Smooth muscle cell (in vitro differentiated cells): ENCODE measurements at regions not wholly inside any gene's neighbourhood (a gene's known extent, or its start where the extent isn't known, plus 50 kb on each side); places are given as distances from the start of the nearest gene placed in this dataset.

Experiments
- DNase-seq: peaks from one replicate; lab custom pipeline; 2025; ENCODE audit not compliant: unreplicated experiment; lab: John Stamatoyannopoulos, UW
- H2AFZ ChIP-seq: fragments of 200-600 bp; sonication (generic); 2 replicates; pipeline ENCODE4 v1.6.0; 2016; ENCODE audit warnings: antibody characterized with exemption, low read depth, mild to moderate bottlenecking
- H3F3A ChIP-seq: fragments of 200-600 bp; sonication (generic); 2 replicates; pipeline ENCODE4 v1.6.0; 2017; ENCODE audit warnings: antibody characterized with exemption, low read depth
- H3K27ac ChIP-seq: fragments of 200-600 bp; sonication (generic); 2 replicates; pipeline ENCODE4 v1.5.1; 2016; ENCODE audit warnings: low read depth, mild to moderate bottlenecking
- H3K27me3 ChIP-seq: fragments of 200-600 bp; sonication (generic); 2 replicates; pipeline ENCODE4 v1.6.1; 2016; ENCODE audit warnings: low read depth, mild to moderate bottlenecking
- H3K36me3 ChIP-seq: fragments of 200-600 bp; sonication (generic); 2 replicates; pipeline ENCODE4 v1.5.1; 2016; ENCODE audit warnings: low read depth
- H3K4me1 ChIP-seq: fragments of 200-600 bp; sonication (generic); 2 replicates; pipeline ENCODE4 v1.5.1; 2016; ENCODE audit warnings: low read depth
- H3K4me2 ChIP-seq: fragments of 200-600 bp; sonication (generic); 2 replicates; pipeline ENCODE4 v1.6.0; 2016; ENCODE audit warnings: mild to moderate bottlenecking
- H3K4me3 ChIP-seq: fragments of 200-600 bp; sonication (generic); 2 replicates; pipeline ENCODE4 v1.5.1; 2016; ENCODE audit warnings: mild to moderate bottlenecking
- H3K79me2 ChIP-seq: fragments of 200-600 bp; sonication (generic); 2 replicates; pipeline ENCODE4 v1.6.0; 2016; ENCODE audit warnings: low read depth, mild to moderate bottlenecking
- H3K9ac ChIP-seq: fragments of 200-600 bp; sonication (generic); 2 replicates; pipeline ENCODE4 v1.6.0; 2016; ENCODE audit warnings: low read depth
- H3K9me3 ChIP-seq: fragments of 200-600 bp; sonication (generic); replicated peaks from 2 replicates; pipeline ENCODE4 v1.5.1; 2016; ENCODE audit warnings: low read depth
- H4K20me1 ChIP-seq: fragments of 200-600 bp; sonication (generic); 2 replicates; pipeline ENCODE4 v1.6.0; 2016; ENCODE audit warnings: low read depth
- CTCF ChIP-seq: fragments of 200-600 bp; sonication (generic); IDR thresholded peaks from 2 replicates; pipeline ENCODE4 v1.5.1; 2017; ENCODE audit warnings: borderline replicate concordance, mild to moderate bottlenecking, antibody characterized with exemption; ENCODE audit not compliant: insufficient read depth, poor library complexity, severe bottlenecking
- WGBS: methylation state at CpG from one replicate; pipeline ENCODE4 v1.1.7; 2016; ENCODE audit warnings: low lambda C conversion rate; 5-methylcytosine and 5-hydroxymethylcytosine counted together

DNA sequence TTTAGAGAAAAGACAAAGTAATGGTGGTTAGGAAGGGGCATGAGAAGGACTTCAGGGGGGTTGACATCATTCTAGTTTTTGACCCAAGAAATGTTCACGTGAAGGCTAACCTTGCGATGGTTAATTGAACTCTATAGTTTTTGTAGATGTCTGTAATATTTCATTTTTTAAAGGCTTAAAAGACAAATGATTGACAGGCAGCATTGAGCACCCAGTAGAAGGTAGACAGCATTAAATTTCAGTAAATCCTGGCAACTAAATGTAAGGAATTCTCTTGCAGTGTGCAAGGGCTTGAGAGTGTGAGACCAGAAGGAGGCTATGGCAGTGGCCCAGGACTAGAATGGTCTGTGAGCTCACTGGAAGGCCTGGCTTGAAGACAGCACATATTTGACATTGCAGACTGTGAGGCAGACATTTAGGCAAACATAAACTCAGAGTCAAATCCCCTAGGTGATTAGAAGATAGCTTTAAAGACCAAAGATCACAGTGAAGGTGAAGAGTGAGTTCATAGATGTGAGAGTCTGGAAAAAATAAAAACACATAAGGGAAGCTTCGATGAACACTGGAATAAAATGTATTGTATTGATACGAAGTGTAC, 100.1 kb upstream of the MAP4K4 start:
- Histone ChIP-seq H3K9ac (no peak overlapping the region), H3K27ac (no peak overlapping the region), H3K36me3 (no peaks in the 10 kb centered on the region), H3K4me2 (no peak overlapping the region), H3F3A (no peaks in the 10 kb centered on the region), H4K20me1 (no peaks in the 10 kb centered on the region), H3K4me1 (no peaks in the 10 kb centered on the region), H2AFZ (no peak overlapping the region), H3K9me3 (no peaks in the 10 kb centered on the region), H3K4me3 (no peak overlapping the region), H3K79me2 (no peaks in the 10 kb centered on the region), H3K27me3 (no peaks in the 10 kb centered on the region)
- 93% methylated on average over 4 of the region's 4 CpGs for WGBS
- DNase-seq, result no peak
- TF ChIP-seq CTCF, result no peak

GRCh38 chr2:101596333-101596732, 101.2 kb upstream of the MAP4K4 start:
- Histone ChIP-seq H3K4me3 (no peak overlapping the region), H3K4me1 (no peaks in the 10 kb centered on the region), H3K4me2 (no peak overlapping the region), H3K27ac (no peak overlapping the region), H3K9ac (no peak overlapping the region), H2AFZ (no peak overlapping the region), H3K9me3 (no peaks in the 10 kb centered on the region), H3F3A (no peaks in the 10 kb centered on the region), H3K27me3 (no peaks in the 10 kb centered on the region), H3K36me3 (no peaks in the 10 kb centered on the region), H3K79me2 (no peaks in the 10 kb centered on the region), H4K20me1 (no peaks in the 10 kb centered on the region)
- no peak for TF ChIP-seq CTCF
- 78% methylated on average over 4 of the region's 4 CpGs for WGBS
- no peak for DNase-seq

DNA sequence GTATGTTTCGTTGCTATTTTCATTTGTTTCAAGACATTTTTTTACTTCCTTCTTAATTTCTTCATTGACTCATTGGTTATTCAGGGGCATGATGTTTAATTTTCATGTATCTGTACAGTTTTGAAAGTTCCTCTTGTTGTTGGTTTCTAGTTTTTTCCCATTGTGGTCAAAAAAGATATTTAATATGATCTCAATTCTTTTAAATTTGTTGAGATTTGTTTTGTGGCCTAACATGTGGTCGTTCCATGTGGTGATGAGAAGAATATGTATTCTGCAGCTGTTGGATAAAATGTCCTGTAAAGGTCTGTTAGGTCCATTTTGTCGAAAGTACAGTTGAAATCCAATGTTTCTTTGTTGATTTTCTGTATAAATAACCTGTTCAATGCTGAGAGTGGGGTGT, 110.3 kb upstream of the MAP4K4 start:
- Histone ChIP-seq H3F3A (no peaks in the 10 kb centered on the region), H3K4me3 (no peak overlapping the region), H3K9me3 (no peaks in the 10 kb centered on the region), H3K9ac (no peak overlapping the region), H4K20me1 (no peaks in the 10 kb centered on the region), H3K79me2 (no peaks in the 10 kb centered on the region), H3K27ac (no peak overlapping the region), H3K27me3 (no peaks in the 10 kb centered on the region), H3K4me1 (no peaks in the 10 kb centered on the region), H3K4me2 (no peak overlapping the region), H3K36me3 (no peaks in the 10 kb centered on the region), H2AFZ (no peak overlapping the region)
- 82% methylated on average over 3 of the region's 3 CpGs for WGBS
- no peak for TF ChIP-seq CTCF
- DNase-seq, result no peak

DNA sequence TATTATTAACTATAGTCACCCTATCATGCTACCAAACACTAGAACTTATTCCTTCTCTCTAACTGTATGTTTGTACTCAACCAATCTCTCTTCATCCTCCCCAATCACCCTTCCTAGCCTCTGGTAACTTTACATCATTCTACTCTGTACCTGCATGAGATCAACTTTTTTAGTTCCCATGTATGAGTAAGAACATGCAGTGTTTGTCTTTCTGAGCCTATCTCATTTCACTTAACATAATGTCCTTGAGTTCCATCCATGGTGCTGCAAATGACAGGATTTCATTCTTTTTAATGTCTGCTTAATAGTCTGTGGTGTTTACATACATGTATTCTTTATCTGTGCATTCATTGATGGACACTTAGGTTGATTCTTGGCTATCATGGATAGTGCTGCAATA, 108.9 kb upstream of the RFX8 start:
- Histone ChIP-seq H3K27me3 (peaks cover 7% of the 10 kb centered on the region), H3K9me3 (no peaks in the 10 kb centered on the region), H3K36me3 (no peaks in the 10 kb centered on the region), H3F3A (no peaks in the 10 kb centered on the region), H3K9ac (no peak overlapping the region), H3K4me3 (no peak overlapping the region), H3K27ac (no peak overlapping the region), H3K4me2 (no peak overlapping the region), H4K20me1 (no peaks in the 10 kb centered on the region), H3K4me1 (no peaks in the 10 kb centered on the region), H3K79me2 (no peaks in the 10 kb centered on the region), H2AFZ (no peak overlapping the region)
- TF ChIP-seq CTCF, result no peak
- DNase-seq, result no peak
